H9 (cell line): ENCODE measurements at regions not wholly inside any gene's neighbourhood (a gene's known extent, or its start where the extent isn't known, plus 50 kb on each side); places are given as distances from the start of the nearest gene placed in this dataset.

Source experiments
- DNase-seq: peaks from one replicate; pipeline ENCODE4 v3.0.0-alpha.2; 2017
- H2AFZ ChIP-seq: one replicate; pipeline ENCODE4 v1.6.1; 2013; ENCODE audit warnings: mild to moderate bottlenecking, low read length, control low read depth, moderate library complexity
- H2AK5ac ChIP-seq: 2 replicates; pipeline ENCODE4 v1.6.1; 2013; ENCODE audit warnings: low read length, control low read depth, mixed read lengths; ENCODE audit not compliant: insufficient read length
- H2BK120ac ChIP-seq: one replicate; pipeline ENCODE4 v1.6.1; 2013; ENCODE audit warnings: low read depth, mild to moderate bottlenecking, low read length, control low read depth, inconsistent platforms; ENCODE audit not compliant: poor library complexity, severe bottlenecking
- H2BK12ac ChIP-seq: 2 replicates; pipeline ENCODE4 v1.6.1; 2013; ENCODE audit warnings: low read length, control low read depth, mixed read lengths, low read depth; ENCODE audit not compliant: insufficient read length
- H2BK15ac ChIP-seq: 2 replicates; pipeline ENCODE4 v1.6.1; 2013; ENCODE audit warnings: low read depth, low read length, control low read depth
- H2BK20ac ChIP-seq: one replicate; pipeline ENCODE4 v1.6.1; 2013; ENCODE audit warnings: low read depth, mild to moderate bottlenecking, low read length, control low read depth, inconsistent platforms; ENCODE audit not compliant: poor library complexity, severe bottlenecking
- H2BK5ac ChIP-seq: 2 replicates; pipeline ENCODE4 v1.6.1; 2013; ENCODE audit warnings: low read length, control low read depth, mixed read lengths; ENCODE audit not compliant: insufficient read length
- H3K14ac ChIP-seq: 2 replicates; pipeline ENCODE4 v1.6.1; 2013; ENCODE audit warnings: low read length, control low read depth; ENCODE audit not compliant: insufficient read depth
- H3K18ac ChIP-seq: 2 replicates; pipeline ENCODE4 v1.6.1; 2013; ENCODE audit warnings: low read depth, mild to moderate bottlenecking, mixed read lengths, low read length, control low read depth; ENCODE audit not compliant: insufficient read length
- H3K23ac ChIP-seq: 2 replicates; pipeline ENCODE4 v1.6.1; 2013; ENCODE audit warnings: low read length, control low read depth, mixed read lengths, low read depth; ENCODE audit not compliant: insufficient read length
- H3K23me2 ChIP-seq: 2 replicates; pipeline ENCODE4 v1.6.1; 2013; ENCODE audit warnings: low read depth, mild to moderate bottlenecking, mixed read lengths, low read length, control low read depth; ENCODE audit not compliant: insufficient read length, poor library complexity, severe bottlenecking
- H3K27ac ChIP-seq: 2 replicates; pipeline ENCODE4 v1.5.1; 2013; ENCODE audit warnings: low read length, control low read depth, mixed read lengths, low read depth; ENCODE audit not compliant: insufficient read length
- H3K27me3 ChIP-seq: 2 replicates; pipeline ENCODE4 v1.6.1; 2013; ENCODE audit warnings: low read length, control low read depth, inconsistent platforms; ENCODE audit not compliant: insufficient read depth
- H3K4ac ChIP-seq: 2 replicates; pipeline ENCODE4 v1.6.1; 2013; ENCODE audit warnings: low read depth, mild to moderate bottlenecking, control low read depth, inconsistent platforms, low read length, moderate library complexity
- H3K4me1 ChIP-seq: 2 replicates; pipeline ENCODE4 v1.6.1; 2013; ENCODE audit warnings: low read length, control low read depth, inconsistent platforms; ENCODE audit not compliant: insufficient read depth
- H3K4me2 ChIP-seq: 2 replicates; pipeline ENCODE4 v1.6.1; 2013; ENCODE audit warnings: low read length, control low read depth, mixed read lengths; ENCODE audit not compliant: insufficient read length, insufficient read depth
- H3K56ac ChIP-seq: 2 replicates; pipeline ENCODE4 v1.6.1; 2013; ENCODE audit warnings: low read depth, mild to moderate bottlenecking, mixed read lengths, low read length, control low read depth; ENCODE audit not compliant: insufficient read length
- H3K79me1 ChIP-seq: 2 replicates; pipeline ENCODE4 v1.6.1; 2013; ENCODE audit warnings: low read depth, mild to moderate bottlenecking, moderate library complexity, low read length, control low read depth, inconsistent platforms; ENCODE audit not compliant: insufficient read depth, poor library complexity, severe bottlenecking
- H3K79me2 ChIP-seq: 2 replicates; pipeline ENCODE4 v1.6.1; 2013; ENCODE audit warnings: low read length, control low read depth, inconsistent platforms; ENCODE audit not compliant: insufficient read depth
- H3K9ac ChIP-seq: 2 replicates; pipeline ENCODE4 v1.6.1; 2013; ENCODE audit warnings: low read length, control low read depth, mixed read lengths; ENCODE audit not compliant: insufficient read length; ENCODE audit errors: extremely low read depth
- H3K9me3 ChIP-seq: one replicate; pipeline ENCODE4 v1.6.1; 2013; ENCODE audit warnings: low read depth, low read length, inconsistent platforms; ENCODE audit not compliant: control insufficient read depth
- H3T11ph ChIP-seq: one replicate; pipeline ENCODE4 v1.6.1; 2013; ENCODE audit warnings: mild to moderate bottlenecking, low read length, control low read depth, inconsistent platforms
- H4K20me1 ChIP-seq: one replicate; pipeline ENCODE4 v1.6.1; 2013; ENCODE audit not compliant: control insufficient read depth, insufficient read length, insufficient read depth
- H4K5ac ChIP-seq: 2 replicates; pipeline ENCODE4 v1.6.1; 2013; ENCODE audit warnings: low read depth, mild to moderate bottlenecking, mixed read lengths, low read length, control low read depth; ENCODE audit not compliant: insufficient read length
- H4K8ac ChIP-seq: replicated peaks from 2 replicates; pipeline ENCODE4 v1.6.1; 2013; ENCODE audit warnings: low read length, control low read depth, mixed read lengths, low read depth; ENCODE audit not compliant: insufficient read length
- H4K91ac ChIP-seq: 2 replicates; pipeline ENCODE4 v1.6.1; 2013; ENCODE audit warnings: low read depth, mild to moderate bottlenecking, moderate library complexity, mixed read lengths, low read length, control low read depth; ENCODE audit not compliant: insufficient read length
- H3K27ac Mint-ChIP-seq, 3 experiments: 2 replicates in 2 of 3; 3 replicates in 1 of 3; pipeline ENCODE4 v1.8.0; 2020 to 2021; ENCODE audit warnings: mixed read lengths in 3 of 3, mild to moderate bottlenecking in 1 of 3, moderate library complexity in 1 of 3
- H3K27me3 Mint-ChIP-seq: 2 replicates; pipeline ENCODE4 v1.8.0; 2021; ENCODE audit warnings: low read depth, mild to moderate bottlenecking, moderate library complexity, mixed read lengths
- H3K36me3 Mint-ChIP-seq, 3 experiments: 2 replicates in 2 of 3; 3 replicates in 1 of 3; pipeline ENCODE4 v1.8.0; 2020 to 2021; ENCODE audit warnings: low read depth in 3 of 3, mixed read lengths in 3 of 3; ENCODE audit not compliant: insufficient read depth in 1 of 3
- H3K4me1 Mint-ChIP-seq, 2 experiments: 2 replicates each; pipeline ENCODE4 v1.8.0; 2020; ENCODE audit warnings: mixed read lengths in 2 of 2
- H3K4me3 Mint-ChIP-seq, 2 experiments: 2 replicates in 1 of 2; 3 replicates in 1 of 2; pipeline ENCODE4 v1.8.0; 2020 to 2021; ENCODE audit warnings: mild to moderate bottlenecking in 2 of 2, mixed read lengths in 2 of 2, moderate library complexity in 1 of 2
- H3K9me3 Mint-ChIP-seq, 2 experiments: 2 replicates in 1 of 2; 3 replicates in 1 of 2; pipeline ENCODE4 v1.8.0; 2020; ENCODE audit warnings: mild to moderate bottlenecking in 2 of 2, mixed read lengths in 2 of 2, moderate library complexity in 1 of 2
- CTCF ChIP-seq: fragments of 200-600 bp; sonication (generic); conservative IDR thresholded peaks from 3 replicates; pipeline ENCODE4 v1.8.0; 2021; ENCODE audit warnings: antibody characterized with exemption, mild to moderate bottlenecking
- WGBS: extraction: QIAGEN DNeasy Blood & Tissue Kit; methylation state at CpG from one replicate; pipeline ENCODE4 v1.1.7; 2013; ENCODE audit warnings: missing lambda C conversion rate, low lambda C conversion rate, mixed read lengths; ENCODE audit not compliant: insufficient read length; ENCODE audit errors: extremely low coverage; 5-methylcytosine and 5-hydroxymethylcytosine counted together

DNA sequence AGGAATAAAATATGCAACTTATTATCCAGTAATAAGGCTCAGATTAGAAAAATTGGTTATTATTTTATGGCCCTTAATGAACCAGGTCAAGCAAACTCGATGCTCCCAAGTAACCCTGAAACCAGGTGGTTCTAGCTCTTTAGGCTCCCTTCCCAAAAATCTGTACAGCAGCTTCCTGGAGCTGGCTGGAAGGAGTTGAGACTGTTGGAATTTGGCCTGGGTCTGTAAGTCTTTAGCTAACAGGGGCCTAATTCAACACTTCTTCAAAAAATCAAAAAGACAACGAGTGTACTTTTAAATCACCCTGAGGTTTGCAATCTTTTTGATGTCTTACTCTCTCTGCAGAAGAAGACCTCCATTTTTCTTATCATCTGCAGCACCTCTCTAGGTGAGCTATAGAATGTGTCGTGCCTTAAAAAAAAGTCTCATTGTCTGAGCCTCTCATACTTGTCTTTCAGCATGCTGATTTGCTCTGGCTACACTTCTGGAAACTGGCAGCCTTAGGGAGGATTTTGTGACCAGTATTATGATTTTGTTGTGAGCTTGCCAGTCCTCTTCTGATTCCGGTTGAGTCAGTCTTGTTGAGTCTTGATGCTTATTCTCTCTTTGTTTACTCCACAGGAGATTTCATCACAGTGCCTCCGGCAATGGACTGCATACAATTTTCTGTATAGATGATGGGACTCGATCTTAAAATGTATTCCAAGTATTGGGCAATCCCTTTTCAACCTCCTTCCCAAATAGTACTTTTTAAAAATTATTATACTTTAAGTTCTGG is 235.0 kb upstream of the KBTBD8 start:
- H3K27ac Mint-ChIP-seq, result no peak overlapping the region
- no peak overlapping the region for H3K9ac ChIP-seq

More for the DNA sequence above, 235.0 kb upstream of the KBTBD8 start:
- no peaks in the 10 kb centered on the region for H3K79me1 ChIP-seq
- Mint-ChIP-seq H3K9me3 (peaks cover 11 to 29% of the 10 kb centered on the region in 2 experiments), H3K27me3 (no peaks in the 10 kb centered on the region; the same call in 1 of the 2 replicates), H3K36me3 (peaks cover 6 to 12% (median 7%) of the 10 kb centered on the region in 3 experiments; a peak in 5 of 7 replicates), H3K4me3 (no peak overlapping the region), H3K4me1 (no peaks in the 10 kb centered on the region)
- no peaks in the 10 kb centered on the region for H4K20me1 ChIP-seq
- no peak overlapping the region for H4K8ac ChIP-seq
- no CpG with 5 or more reads among the region's 6 CpGs for WGBS
- H3T11ph ChIP-seq, result no peak overlapping the region
- no peak overlapping the region for H2AK5ac ChIP-seq
- H3K4ac ChIP-seq, result no peak overlapping the region
- no peaks in the 10 kb centered on the region for H3K79me2 ChIP-seq
- no peak for TF ChIP-seq CTCF
- no peak overlapping the region for H4K5ac ChIP-seq
- H2BK120ac ChIP-seq, result no peak overlapping the region
- H3K27me3 ChIP-seq, result no peaks in the 10 kb centered on the region
- H4K91ac ChIP-seq, result no peak overlapping the region
- no peak overlapping the region for H3K27ac ChIP-seq
- no peak for DNase-seq
- H3K18ac ChIP-seq, result no peak overlapping the region
- no peak overlapping the region for H2AFZ ChIP-seq
- H2BK15ac ChIP-seq, result no peak overlapping the region
- H3K4me2 ChIP-seq, result no peak overlapping the region
- H3K9me3 ChIP-seq, result no peaks in the 10 kb centered on the region
- H2BK20ac ChIP-seq, result no peak overlapping the region
- no peak overlapping the region for H3K14ac ChIP-seq
- H3K56ac ChIP-seq, result no peak overlapping the region
- no peak overlapping the region for H2BK5ac ChIP-seq
- H2BK12ac ChIP-seq, result no peak overlapping the region
- no peaks in the 10 kb centered on the region for H3K4me1 ChIP-seq
- no peaks in the 10 kb centered on the region for H3K23me2 ChIP-seq
- no peak overlapping the region for H3K23ac ChIP-seq
